HCT116 (cell line): ENCODE measurements at regions not wholly inside any gene's neighbourhood (a gene's known extent, or its start where the extent isn't known, plus 50 kb on each side); places are given as distances from the start of the nearest gene placed in this dataset.

Experiments
- ATAC-seq: fragments of 200-7000 bp; cut with Tn5 transposase; 2 replicates; pipeline ENCODE4 v1.9.1; 2020; ENCODE audit warnings: mild to moderate bottlenecking, moderate library complexity
- BruUV-seq: library from RNA; stranded (reverse); fragments of 400-500 nt; replicated peaks from 2 replicates; lab custom pipeline; 2021; lab: Mats Ljungman, UMichigan
- CTCF ChIA-PET: fragments of 300-600 bp; sonication (Branson Sonifier 250); formaldehyde crosslinking; loops from one replicate; lab custom pipeline; 2021; ENCODE audit warnings: antibody characterized with exemption; lab: Charles Lee
- POLR2A ChIA-PET: fragments of 300-600, 350-600 bp; sonication (Branson Sonifier 250); formaldehyde crosslinking; loops from one replicate; lab custom pipeline; 2021; ENCODE audit warnings: antibody characterized with exemption; lab: Charles Lee
- RAD21 ChIA-PET, 2 experiments: fragments of 300-600 bp; sonication (Branson Sonifier 250); formaldehyde crosslinking; loops; one replicate each; lab custom pipeline; 2023; ENCODE audit warnings: low total read pairs in 2 of 2; ENCODE audit not compliant: uncharacterized antibody in 2 of 2, unreplicated experiment in 2 of 2, low non-redundant PET in 1 of 2; lab: Charles Lee
- DNase-seq: peaks from one replicate; pipeline ENCODE4 v3.0.0-alpha.2; 2010; ENCODE audit warnings: low read depth, low spot score
- H2AFZ ChIP-seq: fragments of 200-600 bp; shearing (Covaris generic), sonication (generic); 2 replicates; pipeline ENCODE4 v1.6.1; 2017; ENCODE audit warnings: low read depth, mixed run types, mixed read lengths, antibody characterized with exemption, low read length; ENCODE audit not compliant: poor library complexity, severe bottlenecking
- H3K27ac ChIP-seq: 2 replicates; pipeline ENCODE4 v1.5.1; 2012; ENCODE audit warnings: low read depth, low read length
- H3K27me3 ChIP-seq: fragments of 200-600 bp; sonication (generic); 2 replicates; pipeline ENCODE4 v1.6.1; 2016; ENCODE audit warnings: mixed run types, low read length, mixed read lengths; ENCODE audit not compliant: insufficient read depth
- H3K36me3 ChIP-seq, 2 experiments: fragments of 200-500 bp in 1 of 2; fragments of 200-600 bp in 1 of 2; sonication (Bioruptor generic) in 1 of 2; sonication (generic) in 1 of 2; 2 replicates each; pipeline versions ENCODE4 v1.5.1 to v1.6.1; 2014 to 2016; ENCODE audit warnings: low read length in 2 of 2, inconsistent platforms in 1 of 2, mixed read lengths in 1 of 2, mixed run types in 1 of 2; ENCODE audit not compliant: insufficient read depth in 2 of 2, control insufficient read depth in 1 of 2
- H3K4me1 ChIP-seq, 2 experiments: fragments of 200-600 bp in 1 of 2; sonication (generic) in 1 of 2; 2 replicates each; pipeline versions ENCODE4 v1.5.1 to v1.6.1; 2012 to 2017; ENCODE audit warnings: low read length in 2 of 2, inconsistent platforms in 1 of 2, mild to moderate bottlenecking in 1 of 2, mixed read lengths in 1 of 2, mixed run types in 1 of 2, moderate library complexity in 1 of 2; ENCODE audit not compliant: insufficient read depth in 2 of 2, control insufficient read depth in 1 of 2
- H3K4me2 ChIP-seq: fragments of 200-600 bp; sonication (generic); 2 replicates; pipeline ENCODE4 v1.6.1; 2017; ENCODE audit warnings: mixed run types, low read length, mixed read lengths
- H3K4me3 ChIP-seq, 2 experiments: fragments of 200-600 bp in 1 of 2; sonication (generic) in 1 of 2; replicated peaks in 1 of 2; 2 replicates each; pipeline ENCODE4 v1.5.1; 2011 to 2016; ENCODE audit warnings: low read length in 2 of 2, control low read depth in 1 of 2, low read depth in 1 of 2, mild to moderate bottlenecking in 1 of 2, mixed read lengths in 1 of 2, mixed run types in 1 of 2
- H3K79me2 ChIP-seq: fragments of 200-600 bp; sonication (generic); 2 replicates; pipeline ENCODE4 v1.6.1; 2017; ENCODE audit warnings: mild to moderate bottlenecking, mixed run types, low read length, moderate library complexity, mixed read lengths; ENCODE audit not compliant: insufficient read depth
- H3K9ac ChIP-seq: fragments of 200-600 bp; sonication (generic); 2 replicates; pipeline ENCODE4 v1.6.1; 2016; ENCODE audit warnings: low read length, mixed read lengths
- H3K9me2 ChIP-seq: fragments of 200-600 bp; sonication (generic), shearing (Covaris generic); 2 replicates; pipeline ENCODE4 v1.6.1; 2017; ENCODE audit warnings: mixed run types, mild to moderate bottlenecking, moderate library complexity; ENCODE audit not compliant: insufficient read depth
- H3K9me3 ChIP-seq, 2 experiments: fragments of 200-500 bp in 1 of 2; fragments of 200-600 bp in 1 of 2; sonication (Bioruptor generic) in 1 of 2; sonication (generic) in 1 of 2; 2 replicates each; pipeline ENCODE4 v1.6.1; 2014 to 2017; ENCODE audit warnings: low read length in 2 of 2, mixed read lengths in 2 of 2, inconsistent platforms in 1 of 2, low read depth in 1 of 2, mild to moderate bottlenecking in 1 of 2, mixed run types in 1 of 2, moderate library complexity in 1 of 2; ENCODE audit not compliant: control insufficient read depth in 1 of 2, insufficient read depth in 1 of 2
- H4K20me1 ChIP-seq: fragments of 200-600 bp; sonication (generic), shearing (Covaris generic); 2 replicates; pipeline ENCODE4 v1.6.1; 2017; ENCODE audit warnings: mixed run types, mild to moderate bottlenecking, moderate library complexity; ENCODE audit not compliant: insufficient read depth
- ATF3 ChIP-seq: IDR thresholded peaks from 2 replicates; pipeline ENCODE4 v1.6.1; 2012
- CEBPB ChIP-seq: IDR thresholded peaks from 2 replicates; pipeline ENCODE4 v1.6.1; 2012; ENCODE audit warnings: low read depth
- CTCF ChIP-seq, 3 experiments: fragments of 200-600 bp in 1 of 3; sonication (generic) in 1 of 3; IDR thresholded peaks in 2 of 3; conservative IDR thresholded peaks in 1 of 3; 2 replicates each; pipeline ENCODE4 v1.5.1; 2012 to 2017; ENCODE audit warnings: low read depth in 2 of 3, low read length in 2 of 3, antibody characterized with exemption in 1 of 3, borderline replicate concordance in 1 of 3, control low read depth in 1 of 3, mild to moderate bottlenecking in 1 of 3, mixed read lengths in 1 of 3, mixed run types in 1 of 3, moderate library complexity in 1 of 3; ENCODE audit not compliant: insufficient read depth in 1 of 3
- ELF1 ChIP-seq: IDR thresholded peaks from 2 replicates; pipeline ENCODE4 v1.6.1; 2012; ENCODE audit warnings: low read depth, borderline replicate concordance
- EZH2phosphoT487 ChIP-seq: fragments of 200-600 bp; IDR thresholded peaks from 2 replicates; pipeline ENCODE4 v1.6.1; 2018; ENCODE audit warnings: antibody characterized with exemption, borderline replicate concordance
- FOSL1 ChIP-seq: IDR thresholded peaks from 2 replicates; pipeline ENCODE4 v1.6.1; 2012; ENCODE audit warnings: low read depth
- MAX ChIP-seq: IDR thresholded peaks from 2 replicates; pipeline ENCODE4 v1.6.1; 2012
- POLR2AphosphoS5 ChIP-seq: IDR thresholded peaks from 2 replicates; pipeline ENCODE4 v1.6.1; 2011; ENCODE audit warnings: mild to moderate bottlenecking, low read depth, low read length, moderate library complexity
- SIN3A ChIP-seq: IDR thresholded peaks from 2 replicates; pipeline ENCODE4 v1.6.1; 2012; ENCODE audit warnings: low read depth
- SP1 ChIP-seq: IDR thresholded peaks from 2 replicates; pipeline ENCODE4 v1.6.1; 2012; ENCODE audit warnings: low read depth
- SRF ChIP-seq: IDR thresholded peaks from 2 replicates; pipeline ENCODE4 v1.6.1; 2012; ENCODE audit warnings: low read depth
- TCF7L2 ChIP-seq: IDR thresholded peaks from 2 replicates; pipeline ENCODE4 v1.7.0; 2011; ENCODE audit warnings: borderline replicate concordance, inconsistent platforms; ENCODE audit not compliant: insufficient read depth, insufficient read length; ENCODE audit errors: extremely low read depth
- YY1 ChIP-seq: IDR thresholded peaks from 2 replicates; pipeline ENCODE4 v1.6.1; 2011; ENCODE audit warnings: low read length, low read depth, moderate library complexity, mild to moderate bottlenecking; ENCODE audit not compliant: insufficient replicate concordance; ENCODE audit errors: extremely low read depth
- ZBTB33 ChIP-seq: IDR thresholded peaks from 2 replicates; pipeline ENCODE4 v1.6.1; 2011; ENCODE audit warnings: mild to moderate bottlenecking, low read length, moderate library complexity; ENCODE audit not compliant: insufficient replicate concordance; ENCODE audit errors: extremely low read depth
- ZFX ChIP-seq: fragments of 450-650 bp; IDR thresholded peaks from 2 replicates; pipeline ENCODE4 v1.6.1; 2017
- ZNF274 ChIP-seq: fragments of 200-500 bp; sonication (Bioruptor generic); IDR thresholded peaks from 2 replicates; pipeline ENCODE4 v1.6.1; 2014; ENCODE audit warnings: mild to moderate bottlenecking, low read depth, low read length, inconsistent platforms
- intact Hi-C: fragments of 100-400 bp; cut with micrococcal nuclease; formaldehyde crosslinking; loops from 2 replicates; pipeline ENCODE4 v1.10.0; 2022

- Histone ChIP-seq H3K4me2 (no peak overlapping the region), H2AFZ (no peak overlapping the region), H3K4me3 (no peak overlapping the region), H3K36me3 (no peaks in the 10 kb centered on the region), H3K4me1 (no peaks in the 10 kb centered on the region), H3K79me2 (no peaks in the 10 kb centered on the region), H3K9ac (no peak overlapping the region), H3K9me2 (no peaks in the 10 kb centered on the region), H3K27ac (no peak overlapping the region), H3K27me3 (no peaks in the 10 kb centered on the region), H3K9me3 (no peaks in the 10 kb centered on the region), H4K20me1 (no peaks in the 10 kb centered on the region)
- DNase-seq = no peak
- RAD21 ChIA-PET = no interaction called here
- TF ChIP-seq MAX = no peak
- no peak for TF ChIP-seq SP1
- no peak for TF ChIP-seq ELF1
- TF ChIP-seq POLR2AphosphoS5 = no peak
- no peak for TF ChIP-seq EZH2phosphoT487
- TF ChIP-seq YY1 = no peak
- no peak for TF ChIP-seq FOSL1
- intact Hi-C loops = no loop called here
- POLR2A ChIA-PET = no interaction called here
- BruUV-seq = no TSS peak
- ATAC-seq = no peak
- CTCF ChIA-PET = no interaction called here
These were observed 179.3 kb downstream of the ETS2 start for GRCh38 chr21:38984982-38985567.

- no peaks in the 10 kb centered on the region for H3K27me3 ChIP-seq
- no TSS peak for BruUV-seq
- no peaks in the 10 kb centered on the region for H3K36me3 ChIP-seq
- H3K9me3 ChIP-seq = no peaks in the 10 kb centered on the region
- RAD21 ChIA-PET = no interaction called here
- POLR2A ChIA-PET = no interaction called here
- H2AFZ ChIP-seq = no peak overlapping the region
- intact Hi-C loops = no loop called here
- H3K27ac ChIP-seq = no peak overlapping the region
- H3K79me2 ChIP-seq = no peaks in the 10 kb centered on the region
- DNase-seq (no peak), ATAC-seq (no peak)
- no peak overlapping the region for H3K4me2 ChIP-seq
- no peaks in the 10 kb centered on the region for H4K20me1 ChIP-seq
- H3K9me2 ChIP-seq = no peaks in the 10 kb centered on the region
- no peak overlapping the region for H3K4me3 ChIP-seq
- H3K9ac ChIP-seq = no peak overlapping the region
- H3K4me1 ChIP-seq = no peaks in the 10 kb centered on the region
- CTCF ChIA-PET = no interaction called here
- TF ChIP-seq ZBTB33 (no peak), SIN3A (no peak), CTCF (IDR thresholded peaks at IDR 0.05 in 2 of 3, conservative IDR thresholded peaks at IDR 0.05 in 1 of 3; ENCODE audit: borderline replicate concordance in 1 of 3, insufficient read depth in 1 of 3, low read depth in 2 of 3, low read length in 2 of 3) (no peak), ZNF274 (no peak), EZH2phosphoT487 (no peak), ELF1 (no peak), CEBPB (no peak), ZFX (no peak), TCF7L2 (no peak), FOSL1 (no peak), ATF3 (no peak), SRF (no peak), POLR2AphosphoS5 (no peak), YY1 (no peak)
These were observed 178.8 kb downstream of the ETS2 start for GRCh38 chr21:38984568-38984967.
